ENCODE measurements at regions not wholly inside any gene's neighbourhood (a gene's known extent, or its start where the extent isn't known, plus 50 kb on each side); places are given as distances from the start of the nearest gene placed in this dataset.

DNA sequence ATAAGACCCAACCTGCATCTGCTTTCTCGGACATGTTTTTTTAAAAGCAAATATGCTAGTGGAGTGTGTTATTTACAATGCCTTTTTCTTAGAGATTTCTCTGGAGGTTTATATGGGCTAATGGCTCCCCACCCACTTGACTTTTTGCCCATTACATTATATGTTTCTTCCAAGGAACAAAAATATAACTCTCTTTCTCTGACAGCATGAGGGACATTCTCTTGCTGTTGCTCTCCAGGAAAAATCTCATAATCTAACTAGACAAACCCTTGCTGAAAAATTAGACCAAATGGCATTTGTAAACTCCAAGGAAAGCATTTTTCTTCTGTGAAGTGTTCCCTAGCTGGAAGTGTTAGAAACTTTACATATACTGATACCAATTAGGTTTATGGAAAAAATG is 213.7 kb downstream of the PRL start:
- no peaks in the 10 kb centered on the region for H3K4me1 ChIP-seq (ENCODE audit: control insufficient read depth, insufficient read depth, low read length)
- peak overlapping the region; percentile 62 for H3K27ac Mint-ChIP-seq
- H3K4me3 ChIP-seq (ENCODE audit: low read length): no peak overlapping the region
- peaks cover 11% of the 10 kb centered on the region for H3K4me1 Mint-ChIP-seq
- DNase-seq: no peak
- WGBS, 2 experiments (ENCODE audit: insufficient coverage in 1 of 2, insufficient read length in 1 of 2): 95% methylated on average over 1 of the region's 1 CpG; no CpG with 5 or more reads in 1 of the 2 experiments
- no peak overlapping the region for H3K4me3 Mint-ChIP-seq
- TF ChIP-seq, protein P1, sequence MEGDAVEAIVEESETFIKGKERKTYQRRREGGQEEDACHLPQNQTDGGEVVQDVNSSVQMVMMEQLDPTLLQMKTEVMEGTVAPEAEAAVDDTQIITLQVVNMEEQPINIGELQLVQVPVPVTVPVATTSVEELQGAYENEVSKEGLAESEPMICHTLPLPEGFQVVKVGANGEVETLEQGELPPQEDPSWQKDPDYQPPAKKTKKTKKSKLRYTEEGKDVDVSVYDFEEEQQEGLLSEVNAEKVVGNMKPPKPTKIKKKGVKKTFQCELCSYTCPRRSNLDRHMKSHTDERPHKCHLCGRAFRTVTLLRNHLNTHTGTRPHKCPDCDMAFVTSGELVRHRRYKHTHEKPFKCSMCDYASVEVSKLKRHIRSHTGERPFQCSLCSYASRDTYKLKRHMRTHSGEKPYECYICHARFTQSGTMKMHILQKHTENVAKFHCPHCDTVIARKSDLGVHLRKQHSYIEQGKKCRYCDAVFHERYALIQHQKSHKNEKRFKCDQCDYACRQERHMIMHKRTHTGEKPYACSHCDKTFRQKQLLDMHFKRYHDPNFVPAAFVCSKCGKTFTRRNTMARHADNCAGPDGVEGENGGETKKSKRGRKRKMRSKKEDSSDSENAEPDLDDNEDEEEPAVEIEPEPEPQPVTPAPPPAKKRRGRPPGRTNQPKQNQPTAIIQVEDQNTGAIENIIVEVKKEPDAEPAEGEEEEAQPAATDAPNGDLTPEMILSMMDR (conservative IDR thresholded peaks at IDR 0.05): no peak
- peaks cover 31% of the 10 kb centered on the region for H3K36me3 Mint-ChIP-seq (ENCODE audit: low read depth)
- peaks cover 24% of the 10 kb centered on the region for H3K9me3 ChIP-seq (ENCODE audit: control insufficient read depth, low read length)
- peaks cover 55% of the 10 kb centered on the region for H3K36me3 ChIP-seq (ENCODE audit: control insufficient read depth, insufficient read depth, low read length)
- no peaks in the 10 kb centered on the region for H3K27me3 ChIP-seq (ENCODE audit: control insufficient read depth, insufficient read depth, low read length, poor library complexity, severe bottlenecking)
- H3K9ac ChIP-seq (ENCODE audit: extremely low read depth, low read length, poor library complexity, severe bottlenecking): no peak overlapping the region
- no peaks in the 10 kb centered on the region for H3K27me3 Mint-ChIP-seq (ENCODE audit: insufficient read depth)
- H3K9me3 Mint-ChIP-seq: peaks cover 13% of the 10 kb centered on the region
- H3K27ac ChIP-seq (ENCODE audit: low read depth, low read length): no peak overlapping the region

DNA sequence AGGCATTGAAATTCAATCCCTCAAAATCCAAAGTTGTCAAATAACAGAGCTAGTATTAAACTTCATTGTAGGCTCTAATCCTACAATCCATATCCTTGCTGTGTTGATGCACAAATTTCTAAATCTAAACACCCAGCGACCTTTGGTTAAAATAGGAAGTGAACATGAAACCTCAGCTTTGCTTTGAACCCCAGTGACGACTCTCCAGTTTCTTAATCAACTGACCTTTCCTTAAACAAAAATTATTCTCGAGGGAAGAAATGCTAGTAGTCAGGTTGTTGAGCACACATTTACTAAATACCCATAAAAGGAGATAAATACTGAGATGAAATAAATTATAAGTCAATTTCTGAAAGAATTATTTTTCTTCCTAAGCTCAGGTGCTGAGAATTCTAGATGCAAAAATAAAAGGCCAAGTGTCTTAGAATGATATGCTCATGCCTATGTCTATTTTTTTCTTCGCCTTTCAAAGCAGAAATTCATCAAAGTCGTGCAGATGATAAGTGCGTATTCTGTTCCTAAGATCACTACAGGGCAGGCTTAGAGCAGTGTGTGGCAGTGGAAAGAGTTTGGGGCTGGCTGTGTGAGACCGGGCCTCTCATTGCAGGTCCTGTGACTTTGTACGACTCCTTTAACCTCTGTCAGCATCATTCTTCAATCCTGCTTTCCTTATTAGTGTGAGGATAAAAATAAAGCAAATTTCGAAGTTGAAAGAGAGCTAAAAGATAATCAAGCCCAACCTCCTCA is 208.7 kb downstream of the PRL start:
- no peaks in the 10 kb centered on the region for H3K4me1 Mint-ChIP-seq
- WGBS, 2 experiments (ENCODE audit: insufficient coverage in 1 of 2, insufficient read length in 1 of 2): 90 to 96% methylated on average over 5 to 9 of the region's 9 CpGs
- H3K9me3 ChIP-seq (ENCODE audit: control insufficient read depth, low read length): peaks cover 24% of the 10 kb centered on the region
- H3K27ac Mint-ChIP-seq: peak overlapping the region; percentile 22
- peaks cover 24% of the 10 kb centered on the region for H3K36me3 Mint-ChIP-seq (ENCODE audit: low read depth)
- H3K9me3 Mint-ChIP-seq: peaks cover 13% of the 10 kb centered on the region
- H3K27me3 ChIP-seq (ENCODE audit: control insufficient read depth, insufficient read depth, low read length, poor library complexity, severe bottlenecking): no peaks in the 10 kb centered on the region
- no peaks in the 10 kb centered on the region for H3K27me3 Mint-ChIP-seq (ENCODE audit: insufficient read depth)
- no peaks in the 10 kb centered on the region for H3K4me1 ChIP-seq (ENCODE audit: control insufficient read depth, insufficient read depth, low read length)
- H3K36me3 ChIP-seq (ENCODE audit: control insufficient read depth, insufficient read depth, low read length): peaks cover 44% of the 10 kb centered on the region
- TF ChIP-seq, protein P1 (conservative IDR thresholded peaks at IDR 0.05): no peak
- no peak overlapping the region for H3K27ac ChIP-seq (ENCODE audit: low read depth, low read length)
- H3K4me3 ChIP-seq (ENCODE audit: low read length): no peak overlapping the region
- no peak overlapping the region for H3K4me3 Mint-ChIP-seq
- no peak for DNase-seq
- no peak overlapping the region for H3K9ac ChIP-seq (ENCODE audit: extremely low read depth, low read length, poor library complexity, severe bottlenecking)

DNA sequence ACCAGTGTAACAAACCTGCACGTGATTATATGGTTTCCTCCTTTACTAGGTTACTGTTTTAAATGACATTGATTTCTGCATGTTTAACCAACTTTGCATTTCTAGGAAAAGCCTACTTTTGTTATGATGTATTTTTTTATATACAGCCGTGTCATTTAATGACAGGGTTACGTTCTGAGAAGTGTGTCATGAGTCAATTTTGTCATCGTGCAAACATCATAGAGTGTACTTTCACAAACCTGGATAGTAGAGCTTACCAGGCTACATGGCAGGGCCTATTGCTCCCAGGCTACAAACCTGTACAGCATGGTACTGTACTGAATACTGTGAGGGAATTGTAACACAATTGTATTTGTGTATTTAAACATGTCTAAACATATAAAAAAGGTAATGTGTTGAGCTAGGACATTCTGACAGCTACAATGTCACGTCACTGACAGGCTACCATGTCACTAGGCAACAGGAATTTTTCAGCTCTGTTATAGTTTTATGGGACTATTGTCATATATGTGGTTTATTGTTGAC is 205.3 kb downstream of the PRL start:
- H3K27ac ChIP-seq (ENCODE audit: low read depth, low read length): no peak overlapping the region
- H3K4me3 ChIP-seq (ENCODE audit: low read length): no peak overlapping the region
- Mint-ChIP-seq H3K4me1 (no peaks in the 10 kb centered on the region), H3K36me3 (ENCODE audit: low read depth) (peaks cover 5% of the 10 kb centered on the region), H3K9me3 (no peaks in the 10 kb centered on the region), H3K27ac (no peak overlapping the region), H3K4me3 (no peak overlapping the region), H3K27me3 (ENCODE audit: insufficient read depth) (no peaks in the 10 kb centered on the region)
- H3K27me3 ChIP-seq (ENCODE audit: control insufficient read depth, insufficient read depth, low read length, poor library complexity, severe bottlenecking): no peaks in the 10 kb centered on the region
- no peaks in the 10 kb centered on the region for H3K4me1 ChIP-seq (ENCODE audit: control insufficient read depth, insufficient read depth, low read length)
- 97 to 99% methylated on average over 5 of the region's 5 CpGs for WGBS, 2 experiments (ENCODE audit: insufficient coverage in 1 of 2, insufficient read length in 1 of 2)
- no peak overlapping the region for H3K9ac ChIP-seq (ENCODE audit: extremely low read depth, low read length, poor library complexity, severe bottlenecking)
- no peak for DNase-seq
- TF ChIP-seq, protein P1 (conservative IDR thresholded peaks at IDR 0.05): no peak
- H3K9me3 ChIP-seq (ENCODE audit: control insufficient read depth, low read length): no peaks in the 10 kb centered on the region
- H3K36me3 ChIP-seq (ENCODE audit: control insufficient read depth, insufficient read depth, low read length): peaks cover 24% of the 10 kb centered on the region

Measured in endodermal cell (in vitro differentiated cells).